ENCODE measurements at regions not wholly inside any gene's neighbourhood (a gene's known extent, or its start where the extent isn't known, plus 50 kb on each side); places are given as distances from the start of the nearest gene placed in this dataset.

GRCh38 chr5:56314529-56314928 is 81.4 kb upstream of the ANKRD55 start:
- TF ChIP-seq SIN3A (IDR thresholded peaks at IDR 0.05; ENCODE audit: borderline replicate concordance, insufficient read depth, low read length) (no peak), TAF1 (IDR thresholded peaks at IDR 0.05; ENCODE audit: borderline replicate concordance, insufficient read depth, low read length) (no peak), POLR2AphosphoS5 (IDR thresholded peaks at IDR 0.05; ENCODE audit: low read depth, low read length) (no peak), REST (IDR thresholded peaks at IDR 0.05; ENCODE audit: insufficient read depth in 1 of 2, low read depth in 2 of 2, low read length in 2 of 2) (no peak), FOXP2 (optimal IDR thresholded peaks at IDR 0.05; ENCODE audit: borderline replicate concordance, extremely low read depth, extremely low read length, insufficient read depth) (no peak)

GRCh38 chr5:56313596-56313995 is 80.5 kb upstream of the ANKRD55 start:
- TF ChIP-seq TAF1 (IDR thresholded peaks at IDR 0.05; ENCODE audit: borderline replicate concordance, insufficient read depth, low read length) (no peak), SIN3A (IDR thresholded peaks at IDR 0.05; ENCODE audit: borderline replicate concordance, insufficient read depth, low read length) (no peak), POLR2AphosphoS5 (IDR thresholded peaks at IDR 0.05; ENCODE audit: low read depth, low read length) (no peak), FOXP2 (optimal IDR thresholded peaks at IDR 0.05; ENCODE audit: borderline replicate concordance, extremely low read depth, extremely low read length, insufficient read depth) (no peak), REST (IDR thresholded peaks at IDR 0.05; ENCODE audit: insufficient read depth in 1 of 2, low read depth in 2 of 2, low read length in 2 of 2) (no peak)

- no peak for TF ChIP-seq FOXP2 (optimal IDR thresholded peaks at IDR 0.05; ENCODE audit: borderline replicate concordance, extremely low read depth, extremely low read length, insufficient read depth)
- no peak for TF ChIP-seq TAF1 (IDR thresholded peaks at IDR 0.05; ENCODE audit: borderline replicate concordance, insufficient read depth, low read length)
- no peak for TF ChIP-seq REST (IDR thresholded peaks at IDR 0.05; ENCODE audit: insufficient read depth in 1 of 2, low read depth in 2 of 2, low read length in 2 of 2)
- TF ChIP-seq POLR2AphosphoS5 (IDR thresholded peaks at IDR 0.05; ENCODE audit: low read depth, low read length), result no peak
- TF ChIP-seq SIN3A (IDR thresholded peaks at IDR 0.05; ENCODE audit: borderline replicate concordance, insufficient read depth, low read length), result no peak
Measured at GRCh38 chr5:56313004-56313531, 79.9 kb upstream of the ANKRD55 start.

- no peak for TF ChIP-seq REST (IDR thresholded peaks at IDR 0.05; ENCODE audit: insufficient read depth in 1 of 2, low read depth in 2 of 2, low read length in 2 of 2)
- no peak for TF ChIP-seq SIN3A (IDR thresholded peaks at IDR 0.05; ENCODE audit: borderline replicate concordance, insufficient read depth, low read length)
- no peak for TF ChIP-seq TAF1 (IDR thresholded peaks at IDR 0.05; ENCODE audit: borderline replicate concordance, insufficient read depth, low read length)
- no peak for TF ChIP-seq FOXP2 (optimal IDR thresholded peaks at IDR 0.05; ENCODE audit: borderline replicate concordance, extremely low read depth, extremely low read length, insufficient read depth)
- no peak for TF ChIP-seq POLR2AphosphoS5 (IDR thresholded peaks at IDR 0.05; ENCODE audit: low read depth, low read length)
Measured at GRCh38 chr5:56311306-56311905, 78.3 kb upstream of the ANKRD55 start.

All from PFSK-1 (cell line).